Activated T-helper 2 cell treated with anti-CD3 and anti-CD28 coated beads, Interferon-gamma antibody, Interleukin-2, Interleukin-4, amounts not matched to agents 10 μg/mL and 5 μg/mL and 100 μg/mL, durations not matched to agents 14 hours and 24 hours and 36 hours (primary cell): ENCODE measurements at regions not wholly inside any gene's neighbourhood (a gene's known extent, or its start where the extent isn't known, plus 50 kb on each side); places are given as distances from the start of the nearest gene placed in this dataset.
A peak's percentile ranks its signal among the peaks of the same experiment; 100 is the strongest.

Experiments used
- DNase-seq: peaks from one replicate; pipeline ENCODE4 v3.0.0; 2021; ENCODE audit warnings: low spot score
- H3K27ac Mint-ChIP-seq: one replicate; pipeline ENCODE4 v1.8.0; 2021; ENCODE audit warnings: mixed read lengths
- H3K27me3 Mint-ChIP-seq: one replicate; pipeline ENCODE4 v1.8.0; 2021; ENCODE audit warnings: low read depth, mixed read lengths
- H3K36me3 Mint-ChIP-seq: one replicate; pipeline ENCODE4 v1.8.0; 2021; ENCODE audit warnings: low read depth, mixed read lengths
- H3K4me1 Mint-ChIP-seq: one replicate; pipeline ENCODE4 v1.8.0; 2021; ENCODE audit warnings: low read depth, mixed read lengths
- H3K4me3 Mint-ChIP-seq: one replicate; pipeline ENCODE4 v1.8.0; 2021; ENCODE audit warnings: low read depth, mild to moderate bottlenecking, moderate library complexity, mixed read lengths
- H3K9me3 Mint-ChIP-seq: one replicate; pipeline ENCODE4 v1.8.0; 2021; ENCODE audit warnings: mixed read lengths
- intact Hi-C: fragments of 100-400 bp; cut with micrococcal nuclease; formaldehyde crosslinking; loops from one replicate; pipeline ENCODE4 v1.15.1; 2023

- DNase-seq = no peak
- H3K4me1 Mint-ChIP-seq = peaks cover 13% of the 10 kb centered on the region
- H3K36me3 Mint-ChIP-seq = no peaks in the 10 kb centered on the region
- H3K9me3 Mint-ChIP-seq = no peaks in the 10 kb centered on the region
- H3K4me3 Mint-ChIP-seq = no peak overlapping the region
- intact Hi-C loops = no loop called here
- no peak overlapping the region for H3K27ac Mint-ChIP-seq
- H3K27me3 Mint-ChIP-seq = peaks cover 9% of the 10 kb centered on the region
These were observed 152.2 kb upstream of the SYNDIG1 start for GRCh38 chr20:24317224-24317623.

DNA sequence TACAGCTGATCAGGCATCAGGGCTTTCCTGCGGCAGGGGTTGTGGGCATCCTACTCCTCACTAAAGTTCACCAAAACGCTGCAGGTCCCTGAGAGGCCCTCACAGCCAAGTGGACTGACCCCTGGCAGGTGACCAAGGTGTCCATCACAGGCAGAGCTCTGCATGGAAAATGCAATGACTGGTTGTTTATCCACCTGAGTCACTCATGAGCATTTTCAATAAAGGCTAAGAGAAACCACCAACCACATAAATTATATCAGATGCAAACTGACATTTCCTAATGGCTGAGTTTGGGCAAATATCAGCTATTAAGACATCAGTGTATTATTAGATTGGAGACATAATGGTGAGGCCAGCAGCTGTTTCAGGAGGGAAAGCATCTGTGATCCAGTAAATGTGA, 152.7 kb upstream of the SYNDIG1 start:
- intact Hi-C loops = no loop called here
- Mint-ChIP-seq H3K27me3 (peaks cover 11% of the 10 kb centered on the region), H3K4me1 (peaks cover 13% of the 10 kb centered on the region)

GRCh38 chr20:24314053-24314452, 155.4 kb upstream of the SYNDIG1 start:
- DNase-seq = no peak
- Mint-ChIP-seq H3K27me3 (peaks cover 17% of the 10 kb centered on the region), H3K9me3 (no peaks in the 10 kb centered on the region), H3K36me3 (no peaks in the 10 kb centered on the region), H3K4me1 (peaks cover 13% of the 10 kb centered on the region), H3K4me3 (no peak overlapping the region), H3K27ac (no peak overlapping the region)
- intact Hi-C loops = no loop called here

More for the DNA sequence above, 152.7 kb upstream of the SYNDIG1 start:
- DNase-seq = no peak
- H3K27ac Mint-ChIP-seq = no peak overlapping the region
- H3K4me3 Mint-ChIP-seq = no peak overlapping the region
- H3K9me3 Mint-ChIP-seq = no peaks in the 10 kb centered on the region
- no peaks in the 10 kb centered on the region for H3K36me3 Mint-ChIP-seq

GRCh38 chr20:24309596-24309995, 159.8 kb upstream of the SYNDIG1 start:
- H3K4me1 Mint-ChIP-seq = no peaks in the 10 kb centered on the region
- H3K27me3 Mint-ChIP-seq = peaks cover 17% of the 10 kb centered on the region
- DNase-seq = no peak
- no peaks in the 10 kb centered on the region for H3K36me3 Mint-ChIP-seq
- H3K4me3 Mint-ChIP-seq = no peak overlapping the region
- no peaks in the 10 kb centered on the region for H3K9me3 Mint-ChIP-seq
- no peak overlapping the region for H3K27ac Mint-ChIP-seq
- intact Hi-C loops = no loop called here

DNA sequence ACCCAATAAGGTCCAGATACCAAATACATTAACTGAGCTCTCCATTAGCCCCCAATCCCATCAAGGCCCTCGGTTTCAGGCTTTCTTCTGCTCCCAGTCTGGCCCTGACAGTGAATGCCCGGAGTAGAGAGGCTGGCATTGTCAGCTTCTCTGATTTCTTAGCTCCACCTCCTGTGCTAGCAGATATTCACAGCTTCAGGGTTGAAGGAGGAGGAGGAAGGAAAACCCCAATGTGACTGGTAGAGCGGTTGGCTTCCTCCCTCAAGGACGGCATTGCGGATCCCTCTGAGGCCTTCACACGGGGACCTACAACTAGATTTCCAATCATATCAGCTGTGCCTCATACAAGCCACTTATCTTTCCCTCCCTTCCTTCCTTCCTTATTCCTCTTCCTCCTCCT, 164.1 kb upstream of the SYNDIG1 start:
- no peak for DNase-seq
- intact Hi-C loops = no loop called here
- no peaks in the 10 kb centered on the region for H3K9me3 Mint-ChIP-seq
- no peaks in the 10 kb centered on the region for H3K36me3 Mint-ChIP-seq
- no peaks in the 10 kb centered on the region for H3K4me1 Mint-ChIP-seq
- H3K27me3 Mint-ChIP-seq = peaks cover 5% of the 10 kb centered on the region
- no peak overlapping the region for H3K27ac Mint-ChIP-seq
- H3K4me3 Mint-ChIP-seq = no peak overlapping the region

GRCh38 chr20:24304291-24304690, 165.1 kb upstream of the SYNDIG1 start:
- H3K27ac Mint-ChIP-seq = no peak overlapping the region
- DNase-seq = no peak
- no peaks in the 10 kb centered on the region for H3K9me3 Mint-ChIP-seq
- H3K36me3 Mint-ChIP-seq = no peaks in the 10 kb centered on the region
- no peaks in the 10 kb centered on the region for H3K4me1 Mint-ChIP-seq
- intact Hi-C loops = no loop called here
- H3K4me3 Mint-ChIP-seq = no peak overlapping the region
- H3K27me3 Mint-ChIP-seq = peaks cover 5% of the 10 kb centered on the region

DNA sequence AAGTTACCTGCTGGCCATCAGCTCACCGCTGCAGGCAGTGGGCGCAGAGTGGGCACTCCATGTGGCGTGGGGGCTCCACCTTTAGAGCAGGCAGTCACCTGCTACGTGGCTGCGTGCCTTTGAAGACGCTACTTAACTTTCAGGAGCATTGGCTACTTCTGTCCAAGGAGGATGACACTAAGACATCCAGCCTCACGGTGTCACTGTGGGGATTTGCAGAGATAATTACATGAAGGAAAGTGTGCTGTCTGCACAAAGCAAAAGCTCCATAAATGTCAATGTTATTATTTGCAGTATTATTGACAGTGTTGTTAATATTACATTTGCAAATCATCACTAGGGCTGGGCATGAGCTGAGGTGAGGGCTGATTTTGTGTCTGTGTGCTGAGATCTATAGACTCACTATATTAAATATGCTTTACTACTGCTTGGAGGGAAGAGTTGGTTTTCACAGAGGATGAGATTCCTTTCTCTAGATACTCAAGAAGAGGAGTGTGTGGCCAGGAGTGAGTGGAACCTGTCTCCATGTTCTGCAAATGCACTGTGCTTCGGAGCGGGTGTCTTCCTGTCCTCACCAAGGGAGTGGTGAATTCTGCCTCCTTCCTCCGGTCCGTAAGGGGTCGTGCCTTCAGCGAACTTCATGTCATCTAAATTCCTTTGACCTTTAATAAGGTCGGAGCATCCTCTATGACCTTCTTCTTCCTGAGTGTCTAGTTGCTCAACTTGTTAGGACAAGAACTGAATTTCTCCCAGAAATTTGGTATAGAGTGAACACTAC, 165.8 kb upstream of the SYNDIG1 start:
- intact Hi-C loops = no loop called here

GRCh38 chr20:24297993-24298392, 171.4 kb upstream of the SYNDIG1 start:
- H3K4me1 Mint-ChIP-seq = no peaks in the 10 kb centered on the region
- intact Hi-C loops = no loop called here
- H3K27ac Mint-ChIP-seq = no peak overlapping the region
- peaks cover 5% of the 10 kb centered on the region for H3K27me3 Mint-ChIP-seq
- H3K36me3 Mint-ChIP-seq = no peaks in the 10 kb centered on the region
- H3K9me3 Mint-ChIP-seq = no peaks in the 10 kb centered on the region
- no peak overlapping the region for H3K4me3 Mint-ChIP-seq
- no peak for DNase-seq

More for the DNA sequence above, 165.8 kb upstream of the SYNDIG1 start:
- H3K4me3 Mint-ChIP-seq = no peak overlapping the region
- DNase-seq = no peak
- H3K27me3 Mint-ChIP-seq = peaks cover 7% of the 10 kb centered on the region
- H3K36me3 Mint-ChIP-seq = no peaks in the 10 kb centered on the region
- H3K27ac Mint-ChIP-seq = no peak overlapping the region
- no peaks in the 10 kb centered on the region for H3K4me1 Mint-ChIP-seq
- H3K9me3 Mint-ChIP-seq = no peaks in the 10 kb centered on the region

DNA sequence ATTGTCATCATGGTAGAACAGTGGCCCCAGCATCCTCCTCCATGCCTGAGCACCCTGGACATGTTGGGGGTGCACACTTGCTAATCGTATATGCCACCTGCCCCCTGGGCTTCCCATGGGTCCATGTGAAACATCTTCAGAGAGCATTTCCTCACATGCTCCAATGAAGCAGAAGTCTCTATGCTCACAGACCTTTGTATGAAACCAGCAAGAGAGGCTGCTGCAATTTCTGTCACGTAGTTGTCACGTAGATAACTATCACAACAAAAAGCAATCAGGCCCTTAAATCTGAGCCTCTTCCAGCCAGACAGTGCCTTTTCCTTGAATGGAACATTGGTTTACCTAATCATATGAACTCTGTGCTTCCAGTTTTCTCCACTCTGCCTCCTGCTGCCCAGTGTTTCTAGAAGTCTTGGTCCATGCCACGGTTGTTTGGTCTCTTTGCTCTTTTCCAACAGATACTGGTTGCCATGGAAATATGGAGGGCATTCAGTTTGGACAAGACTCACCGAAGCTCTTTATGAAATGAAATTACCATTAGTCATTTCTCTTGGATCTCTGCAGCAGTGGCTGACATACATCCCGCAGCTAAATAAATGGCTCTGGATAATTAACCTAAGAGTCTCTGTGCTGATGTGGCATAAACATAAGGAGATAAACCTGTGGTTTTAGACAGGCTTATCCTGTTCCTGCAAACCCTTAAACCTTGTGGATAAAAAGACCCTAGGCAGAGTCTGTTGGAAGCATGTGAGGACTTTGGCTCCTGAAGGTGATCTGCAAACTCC, 172.8 kb upstream of the SYNDIG1 start:
- intact Hi-C loops = no loop called here
- no peak overlapping the region for H3K4me3 Mint-ChIP-seq

DNA sequence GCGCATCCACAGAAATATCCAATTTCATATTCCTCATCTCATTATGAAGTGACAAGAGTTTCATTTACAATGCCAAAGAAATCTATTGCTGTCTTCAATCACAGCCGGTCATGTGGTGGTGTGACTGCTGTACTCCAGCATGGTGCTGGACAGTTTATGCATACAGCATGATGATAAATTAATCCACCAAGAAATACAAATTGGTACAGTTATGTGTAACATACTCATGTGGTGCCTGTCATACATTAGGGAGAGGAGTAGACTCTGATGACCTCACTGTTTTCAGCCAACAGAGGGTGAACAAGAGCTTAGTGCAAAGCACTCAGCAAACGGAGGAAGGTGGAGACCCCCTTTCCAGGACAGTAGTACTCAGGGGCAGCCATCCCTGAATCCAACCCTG, 178.4 kb upstream of the SYNDIG1 start:
- peaks cover 26% of the 10 kb centered on the region for H3K4me1 Mint-ChIP-seq
- peaks cover 9% of the 10 kb centered on the region for H3K9me3 Mint-ChIP-seq
- no peak overlapping the region for H3K27ac Mint-ChIP-seq
- intact Hi-C loops = no loop called here
- no peak for DNase-seq
- no peak overlapping the region for H3K4me3 Mint-ChIP-seq
- no peaks in the 10 kb centered on the region for H3K27me3 Mint-ChIP-seq
- peaks cover 7% of the 10 kb centered on the region for H3K36me3 Mint-ChIP-seq

More for the DNA sequence above, 172.8 kb upstream of the SYNDIG1 start:
- Mint-ChIP-seq H3K27ac (no peak overlapping the region), H3K27me3 (peaks cover 2% of the 10 kb centered on the region), H3K36me3 (peaks cover under 1% of the 10 kb centered on the region), H3K4me1 (peaks cover under 1% of the 10 kb centered on the region), H3K9me3 (no peaks in the 10 kb centered on the region)
- DNase-seq = no peak

DNA sequence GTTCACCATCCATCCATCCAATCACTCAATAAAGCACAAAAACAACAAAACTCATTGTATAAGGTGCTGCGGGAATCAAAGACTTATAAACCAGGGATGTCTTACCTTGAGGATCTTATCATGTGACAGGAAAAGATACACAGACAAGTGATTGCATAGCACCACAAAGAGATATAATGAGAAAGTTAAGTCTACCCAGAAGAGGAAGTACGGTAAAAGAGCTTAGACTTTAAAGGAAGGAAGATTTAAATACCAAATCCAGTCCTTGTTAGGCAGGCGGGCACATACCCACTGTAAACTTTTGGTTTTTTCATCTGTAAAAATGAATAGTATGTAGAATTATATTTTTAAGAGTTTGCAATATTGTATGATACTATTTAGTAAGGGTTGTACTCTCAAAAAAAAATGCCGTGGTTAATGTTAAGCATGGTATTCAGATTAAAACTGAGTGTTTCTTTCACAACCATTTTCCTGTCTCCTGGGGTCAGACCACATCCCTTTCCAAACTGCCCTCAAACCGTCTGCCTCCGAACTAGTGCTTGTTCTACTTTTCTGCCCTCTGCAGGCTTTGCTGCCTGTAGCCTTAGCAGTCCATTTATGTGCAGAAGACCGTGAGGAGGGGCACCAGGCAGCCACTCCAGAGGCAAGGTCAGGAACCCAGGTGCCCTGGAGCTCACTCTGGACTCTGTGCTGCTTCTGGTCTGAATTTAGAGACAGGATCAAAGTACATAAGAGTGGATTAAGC, 179.5 kb upstream of the SYNDIG1 start:
- H3K27ac Mint-ChIP-seq = peak overlapping the region; percentile 58
- H3K27me3 Mint-ChIP-seq = no peaks in the 10 kb centered on the region
- H3K4me3 Mint-ChIP-seq = peak overlapping the region; percentile 30
- H3K9me3 Mint-ChIP-seq = peaks cover 9% of the 10 kb centered on the region
- peak; percentile 35 for DNase-seq
- peaks cover 26% of the 10 kb centered on the region for H3K4me1 Mint-ChIP-seq
- peaks cover 7% of the 10 kb centered on the region for H3K36me3 Mint-ChIP-seq
- intact Hi-C loops = no loop called here

DNA sequence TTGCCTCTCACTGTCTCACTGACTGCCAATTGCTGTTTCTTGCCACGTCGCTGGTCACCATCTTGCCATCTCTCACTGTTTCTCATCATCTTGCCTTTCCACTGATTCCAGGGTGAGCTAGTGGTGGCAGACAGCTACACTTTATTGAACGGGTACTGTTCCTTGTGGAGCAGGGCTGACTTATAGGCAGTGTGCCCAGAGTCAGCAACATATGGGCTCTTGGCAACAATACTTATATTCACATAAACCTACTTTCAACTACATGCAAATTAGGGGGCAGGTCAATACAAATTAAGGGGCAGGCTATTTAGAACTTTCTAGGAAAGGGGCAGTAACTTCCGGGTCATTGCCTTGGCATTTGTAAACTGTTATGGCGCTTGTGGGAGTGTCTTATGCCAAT, 186.2 kb upstream of the SYNDIG1 start:
- Mint-ChIP-seq H3K9me3 (peaks cover 6% of the 10 kb centered on the region), H3K4me1 (peaks cover 3% of the 10 kb centered on the region), H3K4me3 (no peak overlapping the region), H3K27ac (no peak overlapping the region), H3K36me3 (peaks cover under 1% of the 10 kb centered on the region), H3K27me3 (peaks cover 5% of the 10 kb centered on the region)
- DNase-seq = no peak
- intact Hi-C loops = no loop called here

DNA sequence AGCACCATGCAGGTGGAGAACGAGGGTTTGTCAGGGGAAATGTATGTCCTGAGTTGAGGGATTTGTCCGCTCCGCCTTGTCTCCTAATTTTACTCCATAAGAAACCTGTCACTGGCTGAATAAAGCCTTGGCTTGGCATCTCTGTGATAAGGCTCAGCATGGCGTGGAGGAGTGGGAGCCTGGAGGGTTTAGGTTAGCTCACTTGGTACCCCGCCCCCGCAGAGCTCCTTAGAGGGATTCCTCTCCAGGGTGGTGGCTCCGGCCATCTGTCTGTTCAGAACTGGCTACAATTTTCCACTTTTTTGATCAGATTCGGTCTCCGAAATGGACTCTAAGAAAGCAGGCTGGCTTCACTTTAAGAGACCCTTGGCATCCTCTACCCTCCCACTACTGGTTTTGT, 192.2 kb upstream of the SYNDIG1 start:
- Mint-ChIP-seq H3K27ac (no peak overlapping the region), H3K9me3 (peaks cover 14% of the 10 kb centered on the region), H3K4me1 (peaks cover 13% of the 10 kb centered on the region), H3K27me3 (peaks cover 25% of the 10 kb centered on the region), H3K36me3 (no peaks in the 10 kb centered on the region), H3K4me3 (no peak overlapping the region)
- intact Hi-C loops = no loop called here
- DNase-seq = no peak
